OCI-LY3 (cell line): ENCODE measurements at regions not wholly inside any gene's neighbourhood (a gene's known extent, or its start where the extent isn't known, plus 50 kb on each side); places are given as distances from the start of the nearest gene placed in this dataset.

Experiments used
- CTCF ChIP-seq: fragments of 200-600, 300-600 bp; sonication (generic); IDR thresholded peaks from 2 replicates; pipeline ENCODE4 v1.5.1; 2014; ENCODE audit warnings: antibody characterized with exemption, low read length, low read depth
- EZH2phosphoT487 ChIP-seq: fragments of 200-600 bp; shearing (Covaris generic); IDR thresholded peaks from 2 replicates; pipeline ENCODE4 v1.6.1; 2018; ENCODE audit warnings: antibody characterized with exemption, mixed run types, low read depth

- no peak for TF ChIP-seq CTCF
- no peak for TF ChIP-seq EZH2phosphoT487
These were observed 105.1 kb upstream of the SLC34A2 start for GRCh38 chr4:25550376-25551030.
